Astrocyte (in vitro differentiated cells and primary cell): ENCODE measurements at regions not wholly inside any gene's neighbourhood (a gene's known extent, or its start where the extent isn't known, plus 50 kb on each side); places are given as distances from the start of the nearest gene placed in this dataset.

Source experiments
- DNase-seq: peaks from one replicate; pipeline ENCODE4 v3.0.0-alpha.2; 2010; ENCODE audit warnings: low read depth
- FAIRE-seq: peaks from 2 replicates; lab custom pipeline; 2011; peaks lifted over from hg19 to GRCh38; lab: Jason Lieb, UNC
- H2AFZ ChIP-seq: 2 replicates; pipeline ENCODE4 v1.6.0; 2012; ENCODE audit warnings: low read depth, low read length, inconsistent platforms
- H3K27ac ChIP-seq: 2 replicates; pipeline ENCODE4 v1.5.1; 2011; ENCODE audit warnings: low read depth, low read length, inconsistent platforms
- H3K27me3 ChIP-seq: 2 replicates; pipeline ENCODE4 v1.6.0; 2011; ENCODE audit warnings: low read length, inconsistent platforms; ENCODE audit not compliant: insufficient read depth
- H3K36me3 ChIP-seq: 2 replicates; pipeline ENCODE4 v1.5.1; 2011; ENCODE audit warnings: low read length, inconsistent platforms; ENCODE audit not compliant: insufficient read depth
- H3K4me1 ChIP-seq: 2 replicates; pipeline ENCODE4 v1.5.1; 2011; ENCODE audit warnings: low read length, inconsistent platforms; ENCODE audit not compliant: insufficient read depth
- H3K4me2 ChIP-seq: 2 replicates; pipeline ENCODE4 v1.6.0; 2012; ENCODE audit warnings: low read length, inconsistent platforms
- H3K4me3 ChIP-seq: 2 replicates; pipeline ENCODE4 v1.5.1; 2011; ENCODE audit warnings: low read depth, mild to moderate bottlenecking, low read length, inconsistent platforms; ENCODE audit not compliant: insufficient read depth
- H3K79me2 ChIP-seq: 2 replicates; pipeline ENCODE4 v1.6.0; 2012; ENCODE audit warnings: mild to moderate bottlenecking, low read length, inconsistent platforms; ENCODE audit not compliant: insufficient read depth
- H3K9ac ChIP-seq: 2 replicates; pipeline ENCODE4 v1.6.0; 2012; ENCODE audit warnings: mild to moderate bottlenecking, low read length, inconsistent platforms
- H3K9me3 ChIP-seq: 2 replicates; pipeline ENCODE4 v1.5.1; 2012; ENCODE audit warnings: low read depth, mild to moderate bottlenecking, low read length, inconsistent platforms; ENCODE audit not compliant: insufficient read depth
- H4K20me1 ChIP-seq: 2 replicates; pipeline ENCODE4 v1.6.0; 2012; ENCODE audit warnings: low read length, inconsistent platforms; ENCODE audit not compliant: insufficient read depth
- H3K27ac Mint-ChIP-seq: one replicate; pipeline ENCODE4 v1.8.0; 2021; ENCODE audit warnings: mild to moderate bottlenecking, mixed read lengths; ENCODE audit not compliant: unreplicated experiment
- H3K27me3 Mint-ChIP-seq: one replicate; pipeline ENCODE4 v1.8.0; 2021; ENCODE audit warnings: low read depth, mixed read lengths; ENCODE audit not compliant: unreplicated experiment
- H3K36me3 Mint-ChIP-seq: one replicate; pipeline ENCODE4 v1.8.0; 2021; ENCODE audit warnings: low read depth, mixed read lengths; ENCODE audit not compliant: unreplicated experiment
- H3K4me1 Mint-ChIP-seq: one replicate; pipeline ENCODE4 v1.8.0; 2021; ENCODE audit warnings: low read depth, mixed read lengths; ENCODE audit not compliant: unreplicated experiment
- H3K4me3 Mint-ChIP-seq: one replicate; pipeline ENCODE4 v1.8.0; 2021; ENCODE audit warnings: mild to moderate bottlenecking, moderate library complexity, mixed read lengths; ENCODE audit not compliant: unreplicated experiment
- H3K9me3 Mint-ChIP-seq: one replicate; pipeline ENCODE4 v1.8.0; 2021; ENCODE audit warnings: mild to moderate bottlenecking, mixed read lengths; ENCODE audit not compliant: unreplicated experiment
- EZH2 ChIP-seq: IDR thresholded peaks from 2 replicates; pipeline ENCODE4 v1.6.1; 2012; ENCODE audit warnings: mild to moderate bottlenecking, low read length, inconsistent platforms; ENCODE audit not compliant: insufficient read depth
- TF ChIP-seq, protein P1 (sequence below): IDR thresholded peaks from 2 replicates; pipeline ENCODE4 v1.5.1; 2011; ENCODE audit warnings: low read depth, mild to moderate bottlenecking, inconsistent platforms, low read length, moderate library complexity; ENCODE audit not compliant: insufficient read depth

DNA sequence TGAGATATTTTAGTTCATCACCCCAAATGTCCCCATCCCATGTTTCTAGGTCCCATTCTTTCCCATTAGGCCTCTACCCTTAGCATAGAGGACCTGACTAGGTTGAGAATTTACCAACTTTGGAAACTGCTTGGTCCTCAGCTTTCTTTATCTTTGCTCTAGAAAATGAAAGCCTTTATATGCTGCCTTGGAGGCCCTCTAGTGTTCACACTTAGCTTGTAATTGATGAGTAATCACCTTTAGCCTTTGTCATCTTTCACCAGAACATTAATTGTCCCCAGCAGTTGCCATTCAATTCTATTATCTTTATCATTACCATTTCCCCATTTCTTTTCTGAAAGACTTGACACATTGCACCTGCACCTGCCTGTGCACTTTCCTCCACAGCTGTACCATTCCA is 589.2 kb upstream of the NR3C2 start:
- Histone ChIP-seq H3K9me3 (no peaks in the 10 kb centered on the region), H3K79me2 (no peaks in the 10 kb centered on the region), H4K20me1 (no peaks in the 10 kb centered on the region), H3K9ac (no peak overlapping the region), H3K4me3 (no peak overlapping the region), H3K36me3 (no peaks in the 10 kb centered on the region), H3K27me3 (no peaks in the 10 kb centered on the region), H3K4me1 (no peaks in the 10 kb centered on the region), H3K27ac (no peak overlapping the region), H2AFZ (no peak overlapping the region), H3K4me2 (no peak overlapping the region)
- no peak for FAIRE-seq
- Mint-ChIP-seq H3K27me3 (no peaks in the 10 kb centered on the region), H3K36me3 (no peaks in the 10 kb centered on the region), H3K4me1 (no peaks in the 10 kb centered on the region), H3K27ac (no peak overlapping the region), H3K4me3 (no peak overlapping the region), H3K9me3 (no peaks in the 10 kb centered on the region)
- TF ChIP-seq, protein P1, sequence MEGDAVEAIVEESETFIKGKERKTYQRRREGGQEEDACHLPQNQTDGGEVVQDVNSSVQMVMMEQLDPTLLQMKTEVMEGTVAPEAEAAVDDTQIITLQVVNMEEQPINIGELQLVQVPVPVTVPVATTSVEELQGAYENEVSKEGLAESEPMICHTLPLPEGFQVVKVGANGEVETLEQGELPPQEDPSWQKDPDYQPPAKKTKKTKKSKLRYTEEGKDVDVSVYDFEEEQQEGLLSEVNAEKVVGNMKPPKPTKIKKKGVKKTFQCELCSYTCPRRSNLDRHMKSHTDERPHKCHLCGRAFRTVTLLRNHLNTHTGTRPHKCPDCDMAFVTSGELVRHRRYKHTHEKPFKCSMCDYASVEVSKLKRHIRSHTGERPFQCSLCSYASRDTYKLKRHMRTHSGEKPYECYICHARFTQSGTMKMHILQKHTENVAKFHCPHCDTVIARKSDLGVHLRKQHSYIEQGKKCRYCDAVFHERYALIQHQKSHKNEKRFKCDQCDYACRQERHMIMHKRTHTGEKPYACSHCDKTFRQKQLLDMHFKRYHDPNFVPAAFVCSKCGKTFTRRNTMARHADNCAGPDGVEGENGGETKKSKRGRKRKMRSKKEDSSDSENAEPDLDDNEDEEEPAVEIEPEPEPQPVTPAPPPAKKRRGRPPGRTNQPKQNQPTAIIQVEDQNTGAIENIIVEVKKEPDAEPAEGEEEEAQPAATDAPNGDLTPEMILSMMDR = peak; percentile 51
- TF ChIP-seq EZH2 = no peak
- no peak for DNase-seq

DNA sequence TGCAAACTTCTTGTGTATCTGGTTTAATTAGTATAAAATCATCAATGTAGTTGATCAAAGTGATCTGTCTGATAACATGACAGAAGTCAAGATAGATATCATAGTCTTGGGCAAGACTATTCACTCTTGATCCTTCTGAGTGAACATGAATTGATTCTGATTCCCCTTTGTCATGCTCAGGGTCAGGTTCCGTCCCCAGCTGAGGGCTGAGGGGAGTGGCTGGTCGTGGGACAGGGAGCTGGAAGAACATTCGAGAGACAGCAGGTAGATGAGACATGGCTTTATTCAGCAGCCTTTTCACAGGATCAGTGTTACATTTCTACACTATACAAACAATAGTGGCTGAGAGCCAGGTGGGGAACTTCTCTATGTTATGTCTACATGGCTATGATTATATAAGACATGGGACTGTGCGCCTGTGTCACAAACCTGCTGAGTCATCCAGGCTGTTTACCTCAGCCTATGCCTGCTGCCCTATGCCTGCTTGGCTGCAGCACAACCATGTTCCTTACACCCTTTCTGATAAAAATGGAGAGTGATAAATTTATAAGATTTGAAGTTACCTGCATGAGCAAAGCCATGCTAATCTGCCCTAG is 586.9 kb upstream of the NR3C2 start:
- H3K9me3 ChIP-seq = no peaks in the 10 kb centered on the region
- H3K4me3 Mint-ChIP-seq = no peak overlapping the region
- no peaks in the 10 kb centered on the region for H3K36me3 Mint-ChIP-seq
- no peak overlapping the region for H3K4me2 ChIP-seq
- no peak overlapping the region for H3K27ac Mint-ChIP-seq
- H3K4me1 ChIP-seq = no peaks in the 10 kb centered on the region
- no peaks in the 10 kb centered on the region for H3K27me3 ChIP-seq
- H3K4me1 Mint-ChIP-seq = no peaks in the 10 kb centered on the region
- H3K27me3 Mint-ChIP-seq = no peaks in the 10 kb centered on the region
- H3K9me3 Mint-ChIP-seq = no peaks in the 10 kb centered on the region
- no peak for FAIRE-seq
- TF ChIP-seq EZH2 = no peak
- TF ChIP-seq, protein P1 = no peak
- DNase-seq = no peak
- H4K20me1 ChIP-seq = no peaks in the 10 kb centered on the region
- H3K9ac ChIP-seq = no peak overlapping the region
- H3K4me3 ChIP-seq = no peak overlapping the region
- no peaks in the 10 kb centered on the region for H3K36me3 ChIP-seq
- no peaks in the 10 kb centered on the region for H3K79me2 ChIP-seq
- H3K27ac ChIP-seq = no peak overlapping the region
- H2AFZ ChIP-seq = no peak overlapping the region

DNA sequence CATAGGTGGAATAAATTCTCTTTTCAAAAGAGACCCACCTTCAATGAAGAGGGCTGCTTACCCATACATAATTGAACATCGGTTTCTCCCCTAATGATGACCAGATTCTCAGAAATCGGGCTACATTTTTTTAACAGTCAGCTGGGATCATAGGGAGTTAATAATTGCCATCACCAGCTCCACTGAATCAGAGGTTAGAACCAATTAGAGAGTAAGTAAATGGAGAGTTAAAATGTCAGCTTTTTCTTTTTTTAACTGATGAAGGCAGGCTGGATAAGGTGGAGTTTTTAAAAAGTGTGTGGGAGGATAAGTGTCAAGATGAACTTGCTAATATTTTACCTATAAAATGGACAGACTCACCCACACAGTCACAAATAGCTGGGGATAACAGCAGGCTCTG is 584.5 kb upstream of the NR3C2 start:
- Histone ChIP-seq H3K4me1 (no peaks in the 10 kb centered on the region), H3K4me2 (no peak overlapping the region), H4K20me1 (no peaks in the 10 kb centered on the region), H2AFZ (no peak overlapping the region), H3K9ac (no peak overlapping the region), H3K9me3 (no peaks in the 10 kb centered on the region), H3K27ac (no peak overlapping the region), H3K79me2 (no peaks in the 10 kb centered on the region), H3K27me3 (no peaks in the 10 kb centered on the region), H3K36me3 (no peaks in the 10 kb centered on the region), H3K4me3 (no peak overlapping the region)
- TF ChIP-seq EZH2 = no peak
- TF ChIP-seq, protein P1 = no peak
- Mint-ChIP-seq H3K27ac (no peak overlapping the region), H3K27me3 (no peaks in the 10 kb centered on the region), H3K9me3 (no peaks in the 10 kb centered on the region), H3K4me3 (no peak overlapping the region), H3K4me1 (no peaks in the 10 kb centered on the region), H3K36me3 (no peaks in the 10 kb centered on the region)
- DNase-seq (no peak), FAIRE-seq (no peak)
